Left cardiac atrium (tissue), 4 donors: ENCODE measurements at regions not wholly inside any gene's neighbourhood (a gene's known extent, or its start where the extent isn't known, plus 50 kb on each side); places are given as distances from the start of the nearest gene placed in this dataset.

Experiments used
- ATAC-seq, 2 donors: fragments of 200-7000 bp; cut with Tn5 transposase; one replicate each; pipeline ENCODE4 v1.9.1; 2020; ENCODE audit warnings: mild to moderate bottlenecking in 2 of 2, moderate library complexity in 2 of 2
- DNase-seq: peaks from one replicate; pipeline ENCODE4 v3.0.0-alpha.2; 2020
- intact Hi-C, 2 donors: fragments of 100-400 bp; cut with DNase I; formaldehyde crosslinking; loops; one replicate each; pipeline versions ENCODE4 v1.14.1 to v1.15.1; 2022 to 2023
- donor health status: DM: no; HTN: yes; CAD: no.
- donor health status: DM: no; HTN: yes; CAD: no; lungs with severe emphysema.
- donor health status: DM: yes; HTN: yes; CAD: no.
- donor health status: Dilated cardiomyopathy.

DNA sequence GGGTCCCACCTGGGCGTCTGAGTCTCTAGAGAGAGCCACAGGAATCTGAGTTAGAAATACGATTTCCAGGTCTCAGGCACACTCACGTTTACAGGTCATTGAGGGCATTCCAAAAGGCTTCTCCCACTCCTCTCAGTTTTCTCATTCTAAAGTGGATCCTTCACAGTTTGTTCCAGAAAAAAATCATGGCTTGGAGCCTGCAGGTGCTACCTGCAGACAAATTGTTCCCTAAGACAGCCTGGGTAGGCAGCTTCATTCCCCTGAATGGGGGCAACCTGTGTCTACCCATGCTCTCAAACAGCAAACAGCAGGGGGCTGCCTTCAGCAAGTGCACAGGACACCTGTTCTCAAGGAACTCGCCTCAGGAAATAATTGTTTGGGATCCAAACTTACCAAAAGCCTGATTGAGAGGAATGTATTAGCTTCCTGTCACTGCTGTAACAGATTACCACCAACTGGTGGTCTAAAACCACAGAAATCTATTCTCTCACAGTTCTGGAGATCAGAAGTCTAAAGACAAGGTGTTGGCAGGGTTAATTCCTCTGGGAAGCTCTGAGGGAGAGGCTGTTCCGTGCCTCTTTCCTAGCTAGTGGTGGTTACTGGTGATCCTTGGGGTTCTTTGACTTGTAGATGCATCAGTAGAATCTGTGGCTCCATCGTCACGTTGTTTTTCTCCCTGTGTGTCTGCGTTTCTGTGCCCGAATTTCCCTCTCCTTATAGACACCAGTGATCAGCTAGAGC, 117.2 kb downstream of the RAB11FIP2 start:
- no peak for DNase-seq
- intact Hi-C loops, result no loop called here
- no peak for ATAC-seq

DNA sequence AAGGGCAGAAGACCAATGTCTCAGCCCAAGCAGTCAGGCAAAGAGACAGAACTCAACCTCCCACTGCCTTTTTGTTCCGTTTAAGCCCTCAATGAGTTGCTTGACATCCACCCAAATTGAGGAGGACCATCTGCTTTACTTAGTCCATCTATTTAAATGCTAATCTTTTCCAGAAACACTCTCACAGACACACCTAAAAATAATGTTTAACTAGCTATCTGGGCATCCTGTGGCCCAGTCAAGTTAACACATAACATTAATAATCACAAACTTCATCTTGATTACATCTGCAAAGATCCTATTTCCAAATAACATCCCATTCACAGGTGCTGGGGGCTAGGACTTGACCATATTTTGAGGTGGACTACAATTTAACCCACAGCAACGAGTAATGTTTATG, 115.7 kb downstream of the RAB11FIP2 start:
- intact Hi-C loops, result no loop called here
- DNase-seq, result no peak
- ATAC-seq, result no peak

DNA sequence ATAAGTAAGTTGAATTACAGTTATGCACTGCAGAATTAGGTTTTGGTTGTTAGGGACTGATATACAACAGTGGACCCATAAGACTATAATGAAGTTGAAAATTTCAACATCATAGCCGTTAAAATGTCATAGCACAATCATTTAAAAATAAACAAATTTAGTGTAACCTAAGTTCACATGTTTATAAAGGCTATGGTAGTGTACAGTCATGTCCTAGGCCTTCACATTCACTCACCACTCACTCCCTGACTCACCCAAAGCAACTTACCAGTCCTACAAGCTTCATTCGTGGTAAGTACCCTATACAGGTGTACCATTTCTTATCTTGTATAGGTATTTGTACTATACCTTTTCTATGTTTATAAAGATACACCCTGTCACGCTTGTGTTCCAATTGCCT, 113.7 kb downstream of the RAB11FIP2 start:
- intact Hi-C loops, result no loop called here
- no peak for DNase-seq
- no peak for ATAC-seq

DNA sequence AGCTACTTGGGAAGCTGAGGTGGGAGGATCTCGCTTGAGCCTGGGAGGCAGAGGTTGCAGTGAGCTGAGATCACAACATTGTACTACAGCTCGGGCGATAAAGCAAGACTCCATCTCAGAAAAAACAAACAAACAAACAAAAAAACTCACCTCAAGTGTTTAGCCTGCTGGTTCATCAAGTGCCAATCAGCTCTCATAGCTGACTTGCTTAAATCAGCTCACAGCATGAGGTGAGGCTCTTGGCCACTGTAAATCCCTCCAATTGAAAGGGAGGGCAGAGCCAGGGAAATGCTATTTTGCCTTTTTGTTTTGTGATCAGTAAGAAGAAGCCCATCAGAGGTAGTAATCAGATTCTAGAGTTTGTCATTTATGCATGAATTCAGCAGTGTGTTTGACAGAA, 112.3 kb downstream of the RAB11FIP2 start:
- intact Hi-C loops, result no loop called here
- ATAC-seq (no peak), DNase-seq (no peak)

DNA sequence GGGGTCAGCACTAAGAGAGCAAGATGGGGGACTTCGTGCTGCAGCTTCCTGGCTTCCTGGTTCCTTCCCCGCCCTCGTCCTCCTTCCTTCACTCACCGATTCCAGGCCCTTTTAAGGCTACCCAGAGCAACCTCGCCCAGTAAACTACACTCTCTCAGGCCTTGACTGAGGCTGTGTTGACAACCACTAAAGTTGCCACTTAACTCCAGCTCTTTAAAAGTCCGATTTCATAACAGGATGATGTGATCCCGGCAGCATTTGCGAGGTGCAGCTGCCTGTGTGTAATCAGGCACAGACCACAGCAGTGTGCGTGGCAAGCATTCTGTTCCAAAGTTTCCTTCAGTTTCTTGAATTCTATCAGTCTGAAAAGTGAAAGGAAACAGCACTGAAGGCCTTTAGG, 110.6 kb downstream of the RAB11FIP2 start:
- intact Hi-C loops, result no loop called here
- DNase-seq (no peak), ATAC-seq (peak; percentile 81 to 94)

DNA sequence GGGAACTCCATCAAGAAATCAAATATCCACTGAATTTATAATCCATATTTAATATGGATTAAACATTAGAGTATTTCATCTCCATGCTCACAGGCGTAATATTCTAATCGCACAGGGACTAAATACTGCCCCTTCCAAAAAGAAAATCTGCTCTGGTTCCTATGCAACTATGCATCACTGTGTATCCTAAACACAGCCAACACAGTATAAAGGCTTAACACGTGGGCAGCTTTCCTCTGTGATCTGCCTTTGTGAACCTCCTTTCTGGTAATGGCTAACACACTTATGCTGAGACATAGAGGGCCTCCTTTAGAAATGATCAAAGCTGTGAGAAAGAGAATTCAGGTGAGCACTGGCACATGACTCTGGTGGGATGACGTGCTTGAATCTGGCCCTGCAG, 110.2 kb downstream of the RAB11FIP2 start:
- intact Hi-C loops, result no loop called here
- DNase-seq, result no peak
- ATAC-seq, result no peak

DNA sequence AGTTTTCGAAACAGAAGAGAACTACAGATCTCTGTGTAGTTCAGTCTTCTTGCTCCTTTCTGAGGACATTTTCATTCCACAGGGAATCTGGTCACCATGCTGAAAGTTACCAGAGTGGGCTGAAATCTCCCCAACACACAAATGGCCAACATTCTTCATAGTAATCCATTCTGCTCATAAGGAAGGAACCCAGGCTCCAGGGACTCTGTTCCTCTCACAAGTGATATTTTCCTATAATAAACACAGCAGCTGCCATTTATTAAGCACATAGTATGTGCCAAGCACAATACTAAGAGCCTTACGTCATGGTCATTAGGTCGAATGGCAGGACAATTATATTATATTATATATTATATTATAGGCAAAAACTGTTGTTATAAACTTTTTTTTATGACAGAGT, 109.8 kb downstream of the RAB11FIP2 start:
- intact Hi-C loops, result no loop called here
- ATAC-seq, result no peak
- no peak for DNase-seq

DNA sequence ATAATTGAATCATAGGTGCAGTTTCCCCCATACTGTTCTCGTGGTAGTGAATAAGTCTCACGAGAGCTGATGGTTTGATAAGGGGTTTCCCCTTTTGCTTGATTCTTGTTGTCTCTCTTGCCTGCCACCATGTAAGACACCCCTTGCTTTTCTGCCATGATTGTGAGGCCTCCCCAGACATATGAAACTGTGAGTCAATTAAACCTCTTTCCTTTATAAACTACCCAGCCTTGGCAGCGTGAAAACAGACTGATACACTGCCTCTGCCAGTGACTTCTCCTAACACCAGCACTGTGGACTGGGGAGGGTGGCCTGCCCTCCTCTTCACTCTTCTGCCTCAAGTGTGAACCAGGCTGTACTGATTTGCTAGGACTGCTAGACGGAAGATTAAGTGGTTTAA, 108.6 kb downstream of the RAB11FIP2 start:
- intact Hi-C loops, result no loop called here
- no peak for DNase-seq
- ATAC-seq, result no peak

DNA sequence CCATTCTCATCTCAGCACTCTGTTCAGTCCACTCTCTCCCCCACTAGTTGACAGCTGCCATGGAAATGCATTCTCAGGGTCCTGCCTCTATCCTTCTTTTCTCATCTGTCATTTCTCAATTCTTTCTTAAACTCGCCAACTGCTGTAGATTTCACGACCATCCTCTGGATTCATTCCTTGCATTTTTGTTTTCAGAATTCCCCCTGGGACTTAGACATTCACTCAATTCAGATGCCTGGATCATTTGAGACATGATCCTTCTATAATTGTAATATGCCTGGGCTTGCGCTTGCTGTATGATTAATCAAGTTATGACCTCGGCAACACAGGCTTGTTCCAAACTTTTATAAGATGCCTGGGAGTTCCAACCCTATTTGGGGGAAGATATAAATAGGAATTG, 104.5 kb downstream of the RAB11FIP2 start:
- intact Hi-C loops, result no loop called here
- no peak for ATAC-seq
- no peak for DNase-seq

DNA sequence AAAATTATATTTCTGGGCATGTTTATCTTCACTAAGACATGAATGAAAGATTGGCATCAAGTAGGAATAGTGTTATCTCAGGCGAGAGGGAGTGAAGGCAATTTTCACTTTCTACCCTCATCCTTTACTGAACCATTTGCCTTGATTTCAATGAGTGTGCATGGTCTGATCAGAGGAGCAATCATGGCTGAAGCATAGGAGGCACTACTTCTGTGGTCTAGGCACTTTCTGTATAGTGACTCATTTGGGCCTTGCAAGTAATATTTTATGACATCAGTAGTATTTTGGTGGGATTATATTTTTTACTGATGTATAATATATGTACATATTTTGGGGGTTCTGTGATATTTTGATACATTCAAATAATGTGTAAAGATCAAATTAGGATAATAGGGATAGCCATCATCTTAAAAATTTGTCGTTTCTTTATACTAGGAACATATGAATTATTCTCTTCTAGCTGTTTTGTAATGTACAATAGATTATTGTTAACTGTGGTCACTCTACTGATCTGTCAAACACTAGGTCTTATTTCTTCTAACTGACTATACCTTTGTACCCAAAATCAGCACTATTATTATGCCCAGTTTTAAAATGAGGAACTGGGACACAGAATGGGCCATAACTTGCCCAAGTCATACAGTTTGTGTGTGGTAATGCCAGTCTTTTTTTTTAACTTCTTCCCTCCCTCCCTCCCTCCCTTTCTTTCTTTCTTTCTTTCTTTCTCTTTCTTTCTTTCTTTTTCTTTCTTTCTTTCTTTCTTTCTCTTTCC, 101.9 kb downstream of the RAB11FIP2 start:
- no peak for ATAC-seq

DNA sequence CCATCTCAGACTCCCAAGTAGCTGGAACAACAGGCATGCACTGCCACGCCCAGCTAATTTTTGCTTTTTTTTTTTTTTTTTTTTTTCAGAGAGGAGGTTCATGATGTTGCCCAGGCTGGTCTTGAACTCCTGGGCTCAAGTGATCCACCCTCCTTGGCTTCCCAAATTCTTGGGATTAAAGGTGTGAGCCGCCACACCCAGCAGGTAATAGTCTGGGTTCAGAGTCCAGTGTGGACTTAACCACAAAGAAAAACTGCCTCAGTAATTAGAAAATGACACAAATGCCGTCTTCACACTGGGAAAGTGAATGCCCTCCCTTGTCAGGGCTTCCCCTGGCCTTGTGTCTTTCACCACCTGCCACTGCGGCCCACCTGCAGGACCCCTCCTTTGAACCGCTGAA, 101.1 kb downstream of the RAB11FIP2 start:
- DNase-seq (no peak), ATAC-seq (no peak)
- intact Hi-C loops, result no loop called here

More for the DNA sequence above, 101.9 kb downstream of the RAB11FIP2 start:
- no peak for DNase-seq
- intact Hi-C loops, result no loop called here

DNA sequence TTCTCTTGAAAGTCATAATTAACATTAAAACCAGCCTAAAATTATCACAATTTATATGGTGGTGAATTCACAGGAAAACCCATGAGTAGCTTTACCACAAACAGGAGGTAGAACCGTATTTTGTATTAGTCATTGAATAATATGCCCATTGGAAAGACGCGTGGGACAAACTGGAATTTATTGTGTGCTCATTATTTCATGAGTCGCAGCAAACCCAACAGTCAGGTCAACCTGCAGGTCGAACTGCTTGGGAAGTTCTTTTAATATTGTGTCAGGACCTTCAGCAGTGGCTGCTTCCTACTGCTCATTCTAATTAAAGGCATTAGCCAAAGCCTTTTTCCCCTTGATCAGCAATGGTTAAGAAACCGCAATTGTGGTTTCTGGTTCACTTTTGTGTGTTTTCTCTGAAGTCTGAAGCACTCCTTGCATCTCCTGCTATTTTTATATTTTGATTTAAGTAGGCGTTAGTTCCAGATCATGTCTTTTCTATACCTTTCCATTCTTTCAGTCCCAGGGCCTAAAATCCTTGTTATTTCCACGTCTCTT, 100.1 kb downstream of the RAB11FIP2 start:
- no peak for ATAC-seq
- intact Hi-C loops, result no loop called here

DNA sequence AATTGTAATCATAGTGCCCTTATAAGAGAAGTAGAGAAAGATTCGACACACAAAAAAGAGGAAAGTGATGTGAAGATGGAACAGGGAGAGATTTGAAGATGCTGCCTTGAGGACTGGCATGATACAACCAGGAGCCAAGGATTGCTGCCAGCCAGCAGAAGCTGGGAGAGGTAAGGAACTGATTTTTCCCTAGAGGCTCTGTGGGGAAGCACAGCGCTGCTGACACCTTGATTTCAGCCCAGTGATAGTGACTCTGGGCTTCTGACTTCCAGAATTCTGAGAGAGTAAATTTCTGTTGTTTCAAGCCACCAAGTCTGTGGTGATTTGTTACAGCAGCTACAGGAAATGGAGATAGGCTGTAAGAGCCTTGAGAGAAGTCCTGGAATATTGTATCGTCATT, 98.2 kb downstream of the RAB11FIP2 start:
- ATAC-seq (no peak), DNase-seq (no peak)
- intact Hi-C loops, result no loop called here

More for the DNA sequence above, 100.1 kb downstream of the RAB11FIP2 start:
- no peak for DNase-seq

DNA sequence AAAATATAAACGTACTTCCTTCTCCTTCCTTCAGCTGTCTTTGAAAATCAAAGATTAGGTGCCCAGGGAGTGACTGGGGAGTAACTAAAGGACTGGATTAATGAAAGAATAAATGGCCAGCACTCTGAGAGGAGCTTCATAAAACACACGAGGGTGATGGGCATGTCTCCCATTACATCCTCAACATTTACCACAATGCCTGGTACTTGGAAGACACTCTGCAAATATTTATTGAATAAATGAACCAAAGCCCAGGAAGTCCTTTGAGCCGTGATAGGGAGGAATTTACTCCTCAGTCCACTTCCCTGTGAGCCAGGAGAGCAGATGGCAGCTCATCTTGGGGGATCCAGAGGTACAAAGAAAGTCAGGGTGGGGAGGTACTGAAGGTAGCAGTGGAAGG, 96.3 kb downstream of the RAB11FIP2 start:
- DNase-seq (no peak), ATAC-seq (no peak)
- intact Hi-C loops, result no loop called here
